Transverse colon (tissue), 3 donors: ENCODE measurements at regions not wholly inside any gene's neighbourhood (a gene's known extent, or its start where the extent isn't known, plus 50 kb on each side); places are given as distances from the start of the nearest gene placed in this dataset.
"Not testable (repeated sequence)": the region's sequence is repeated elsewhere in the genome, so short reads cannot be mapped to it uniquely, and the experiment has no call there.

Source experiments
- POLR2A ChIP-seq: fragments of 450-650 bp; IDR thresholded peaks from one replicate; pipeline ENCODE4 v1.6.1; 2016; ENCODE audit warnings: antibody characterized with exemption, mild to moderate bottlenecking, moderate library complexity
- TF ChIP-seq, protein P1 (sequence below), 5 experiments: fragments of 200-600 bp in 3 of 5; fragments of 450-650 bp in 2 of 5; sonication (generic) in 3 of 5; IDR thresholded peaks; 1 replicate in 2 of 5; 2 replicates in 3 of 5; pipeline ENCODE4 v1.5.1; 2016 to 2017; ENCODE audit warnings: antibody characterized with exemption in 5 of 5, inconsistent platforms in 3 of 5, mild to moderate bottlenecking in 2 of 5, moderate library complexity in 1 of 5

- TF ChIP-seq, protein P1, sequence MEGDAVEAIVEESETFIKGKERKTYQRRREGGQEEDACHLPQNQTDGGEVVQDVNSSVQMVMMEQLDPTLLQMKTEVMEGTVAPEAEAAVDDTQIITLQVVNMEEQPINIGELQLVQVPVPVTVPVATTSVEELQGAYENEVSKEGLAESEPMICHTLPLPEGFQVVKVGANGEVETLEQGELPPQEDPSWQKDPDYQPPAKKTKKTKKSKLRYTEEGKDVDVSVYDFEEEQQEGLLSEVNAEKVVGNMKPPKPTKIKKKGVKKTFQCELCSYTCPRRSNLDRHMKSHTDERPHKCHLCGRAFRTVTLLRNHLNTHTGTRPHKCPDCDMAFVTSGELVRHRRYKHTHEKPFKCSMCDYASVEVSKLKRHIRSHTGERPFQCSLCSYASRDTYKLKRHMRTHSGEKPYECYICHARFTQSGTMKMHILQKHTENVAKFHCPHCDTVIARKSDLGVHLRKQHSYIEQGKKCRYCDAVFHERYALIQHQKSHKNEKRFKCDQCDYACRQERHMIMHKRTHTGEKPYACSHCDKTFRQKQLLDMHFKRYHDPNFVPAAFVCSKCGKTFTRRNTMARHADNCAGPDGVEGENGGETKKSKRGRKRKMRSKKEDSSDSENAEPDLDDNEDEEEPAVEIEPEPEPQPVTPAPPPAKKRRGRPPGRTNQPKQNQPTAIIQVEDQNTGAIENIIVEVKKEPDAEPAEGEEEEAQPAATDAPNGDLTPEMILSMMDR (IDR thresholded peaks at IDR 0.05): peak in 4 of 5 experiments; percentile 21 to 31 (median 26)
- not testable (repeated sequence) for TF ChIP-seq POLR2A
These were observed 145.2 kb upstream of the C1QTNF3 start for GRCh38 chr5:34188001-34188822.
